Sigmoid colon (tissue), 4 donors: ENCODE measurements at regions not wholly inside any gene's neighbourhood (a gene's known extent, or its start where the extent isn't known, plus 50 kb on each side); places are given as distances from the start of the nearest gene placed in this dataset.

ENCODE experiments used
- EP300 ChIP-seq, 4 donors: sonication (generic); formaldehyde crosslinking; IDR thresholded peaks; one replicate each; pipeline ENCODE4 v1.6.1; 2017; ENCODE audit warnings: antibody characterized with exemption in 4 of 4
- POLR2A ChIP-seq, 2 donors: fragments of 450-650 bp; IDR thresholded peaks; one replicate each; pipeline ENCODE4 v1.6.1; 2016; ENCODE audit warnings: antibody characterized with exemption in 2 of 2, mild to moderate bottlenecking in 2 of 2, moderate library complexity in 2 of 2
- POLR2AphosphoS5 ChIP-seq, 4 donors: sonication (generic); formaldehyde crosslinking; IDR thresholded peaks; one replicate each; pipeline ENCODE4 v1.6.1; 2017; ENCODE audit warnings: antibody characterized with exemption in 4 of 4
- TF ChIP-seq, protein P1 (sequence below), 4 experiments: fragments of 450-650 bp in 3 of 4; fragments of 200-600 bp in 1 of 4; IDR thresholded peaks; one replicate each; pipeline ENCODE4 v1.5.1; 2016 to 2019; ENCODE audit warnings: antibody characterized with exemption in 4 of 4, mild to moderate bottlenecking in 3 of 4, moderate library complexity in 2 of 4

DNA sequence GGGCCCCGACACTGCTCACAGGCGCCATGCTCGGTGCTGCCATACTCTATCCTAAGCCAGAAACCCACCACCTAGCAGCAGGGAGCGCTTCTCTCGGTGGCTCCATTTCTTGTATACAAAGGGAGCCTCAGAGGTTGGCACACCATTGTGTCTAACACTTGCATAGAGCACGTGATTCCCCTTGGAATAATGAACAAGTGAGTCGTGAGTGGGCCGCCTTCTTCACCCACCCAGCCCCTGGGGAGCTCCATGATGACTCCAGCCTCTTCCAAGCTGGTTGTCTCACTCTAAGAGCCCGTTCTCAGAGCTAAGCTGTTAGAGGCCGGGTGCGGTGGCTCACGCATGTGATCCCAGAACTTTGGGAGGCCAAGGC is 82.3 kb upstream of the ZNF469 start:
- TF ChIP-seq, protein P1, sequence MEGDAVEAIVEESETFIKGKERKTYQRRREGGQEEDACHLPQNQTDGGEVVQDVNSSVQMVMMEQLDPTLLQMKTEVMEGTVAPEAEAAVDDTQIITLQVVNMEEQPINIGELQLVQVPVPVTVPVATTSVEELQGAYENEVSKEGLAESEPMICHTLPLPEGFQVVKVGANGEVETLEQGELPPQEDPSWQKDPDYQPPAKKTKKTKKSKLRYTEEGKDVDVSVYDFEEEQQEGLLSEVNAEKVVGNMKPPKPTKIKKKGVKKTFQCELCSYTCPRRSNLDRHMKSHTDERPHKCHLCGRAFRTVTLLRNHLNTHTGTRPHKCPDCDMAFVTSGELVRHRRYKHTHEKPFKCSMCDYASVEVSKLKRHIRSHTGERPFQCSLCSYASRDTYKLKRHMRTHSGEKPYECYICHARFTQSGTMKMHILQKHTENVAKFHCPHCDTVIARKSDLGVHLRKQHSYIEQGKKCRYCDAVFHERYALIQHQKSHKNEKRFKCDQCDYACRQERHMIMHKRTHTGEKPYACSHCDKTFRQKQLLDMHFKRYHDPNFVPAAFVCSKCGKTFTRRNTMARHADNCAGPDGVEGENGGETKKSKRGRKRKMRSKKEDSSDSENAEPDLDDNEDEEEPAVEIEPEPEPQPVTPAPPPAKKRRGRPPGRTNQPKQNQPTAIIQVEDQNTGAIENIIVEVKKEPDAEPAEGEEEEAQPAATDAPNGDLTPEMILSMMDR (IDR thresholded peaks at IDR 0.05), result no peak
- TF ChIP-seq POLR2A (IDR thresholded peaks at IDR 0.05) (no peak), EP300 (IDR thresholded peaks at IDR 0.05) (no peak), POLR2AphosphoS5 (IDR thresholded peaks at IDR 0.05) (no peak)
